ENCODE measurements at regions not wholly inside any gene's neighbourhood (a gene's known extent, or its start where the extent isn't known, plus 50 kb on each side); places are given as distances from the start of the nearest gene placed in this dataset.

DNA sequence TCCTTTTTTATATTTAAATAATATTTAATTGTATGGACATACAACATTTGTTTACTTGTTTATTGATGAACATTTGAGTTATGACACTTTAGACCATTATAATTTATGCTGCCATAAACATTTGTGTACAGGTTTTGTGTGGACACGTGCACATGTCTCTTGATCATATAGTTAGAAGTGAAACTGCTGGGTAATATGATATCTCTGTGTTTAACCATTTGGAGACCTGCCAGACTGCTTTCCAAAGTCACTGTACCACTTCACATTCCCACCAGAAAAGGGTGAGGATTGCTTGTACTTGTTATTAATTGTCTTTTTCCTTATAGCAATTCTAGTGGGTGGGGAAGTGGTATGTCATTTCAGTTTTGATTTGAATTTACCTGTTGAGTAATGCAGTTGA lies 145.6 kb upstream of the KLHL1 start:
- no peaks in the 10 kb centered on the region for H3K4me1 ChIP-seq (ENCODE audit: control insufficient read depth, insufficient read depth, low read length)
- no peaks in the 10 kb centered on the region for H3K36me3 ChIP-seq (ENCODE audit: control insufficient read depth in 2 of 2, insufficient read depth in 1 of 2, low read length in 2 of 2)
- ChIA-PET POLR2A (no interaction called here), CTCF (no interaction called here)
- no peak overlapping the region for H3K27ac ChIP-seq (ENCODE audit: extremely low read depth, low read depth, low read length)
- H3K9me3 ChIP-seq (ENCODE audit: control insufficient read depth, insufficient read depth, low read depth, low read length), result no peaks in the 10 kb centered on the region
- TF ChIP-seq GFI1B (tag by site-specific recombination; IDR thresholded peaks at IDR 0.05), result no peak
- TF ChIP-seq ZSCAN23 (tag by site-specific recombination; IDR thresholded peaks at IDR 0.05), result no peak
- TF ChIP-seq GLI2 (tag by site-specific recombination; IDR thresholded peaks at IDR 0.05; ENCODE audit: borderline replicate concordance, low read depth), result no peak
- no peak for TF ChIP-seq ZNF169 (tag by site-specific recombination; IDR thresholded peaks at IDR 0.05)
- TF ChIP-seq ZNF624 (tag by site-specific recombination; IDR thresholded peaks at IDR 0.05), result no peak
- TF ChIP-seq ZNF266 (tag by site-specific recombination; IDR thresholded peaks at IDR 0.05; ENCODE audit: low read depth), result no peak
- no peak for TF ChIP-seq ZNF19 (tag by site-specific recombination; IDR thresholded peaks at IDR 0.05; ENCODE audit: low read depth)
- no peak for TF ChIP-seq ZFP69B (tag by site-specific recombination; IDR thresholded peaks at IDR 0.05)
- no peak for TF ChIP-seq KLF9 (tag by site-specific recombination; IDR thresholded peaks at IDR 0.05; ENCODE audit: low read depth)
- TF ChIP-seq, protein P1, sequence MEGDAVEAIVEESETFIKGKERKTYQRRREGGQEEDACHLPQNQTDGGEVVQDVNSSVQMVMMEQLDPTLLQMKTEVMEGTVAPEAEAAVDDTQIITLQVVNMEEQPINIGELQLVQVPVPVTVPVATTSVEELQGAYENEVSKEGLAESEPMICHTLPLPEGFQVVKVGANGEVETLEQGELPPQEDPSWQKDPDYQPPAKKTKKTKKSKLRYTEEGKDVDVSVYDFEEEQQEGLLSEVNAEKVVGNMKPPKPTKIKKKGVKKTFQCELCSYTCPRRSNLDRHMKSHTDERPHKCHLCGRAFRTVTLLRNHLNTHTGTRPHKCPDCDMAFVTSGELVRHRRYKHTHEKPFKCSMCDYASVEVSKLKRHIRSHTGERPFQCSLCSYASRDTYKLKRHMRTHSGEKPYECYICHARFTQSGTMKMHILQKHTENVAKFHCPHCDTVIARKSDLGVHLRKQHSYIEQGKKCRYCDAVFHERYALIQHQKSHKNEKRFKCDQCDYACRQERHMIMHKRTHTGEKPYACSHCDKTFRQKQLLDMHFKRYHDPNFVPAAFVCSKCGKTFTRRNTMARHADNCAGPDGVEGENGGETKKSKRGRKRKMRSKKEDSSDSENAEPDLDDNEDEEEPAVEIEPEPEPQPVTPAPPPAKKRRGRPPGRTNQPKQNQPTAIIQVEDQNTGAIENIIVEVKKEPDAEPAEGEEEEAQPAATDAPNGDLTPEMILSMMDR (tag by site-specific recombination; IDR thresholded peaks at IDR 0.05), result no peak
- TF ChIP-seq ZNF24 (tag by site-specific recombination; IDR thresholded peaks at IDR 0.05), result no peak
- TF ChIP-seq, protein P2, sequence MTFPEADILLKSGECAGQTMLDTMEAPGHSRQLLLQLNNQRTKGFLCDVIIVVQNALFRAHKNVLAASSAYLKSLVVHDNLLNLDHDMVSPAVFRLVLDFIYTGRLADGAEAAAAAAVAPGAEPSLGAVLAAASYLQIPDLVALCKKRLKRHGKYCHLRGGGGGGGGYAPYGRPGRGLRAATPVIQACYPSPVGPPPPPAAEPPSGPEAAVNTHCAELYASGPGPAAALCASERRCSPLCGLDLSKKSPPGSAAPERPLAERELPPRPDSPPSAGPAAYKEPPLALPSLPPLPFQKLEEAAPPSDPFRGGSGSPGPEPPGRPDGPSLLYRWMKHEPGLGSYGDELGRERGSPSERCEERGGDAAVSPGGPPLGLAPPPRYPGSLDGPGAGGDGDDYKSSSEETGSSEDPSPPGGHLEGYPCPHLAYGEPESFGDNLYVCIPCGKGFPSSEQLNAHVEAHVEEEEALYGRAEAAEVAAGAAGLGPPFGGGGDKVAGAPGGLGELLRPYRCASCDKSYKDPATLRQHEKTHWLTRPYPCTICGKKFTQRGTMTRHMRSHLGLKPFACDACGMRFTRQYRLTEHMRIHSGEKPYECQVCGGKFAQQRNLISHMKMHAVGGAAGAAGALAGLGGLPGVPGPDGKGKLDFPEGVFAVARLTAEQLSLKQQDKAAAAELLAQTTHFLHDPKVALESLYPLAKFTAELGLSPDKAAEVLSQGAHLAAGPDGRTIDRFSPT (tag by site-specific recombination; IDR thresholded peaks at IDR 0.05), result no peak
- TF ChIP-seq, protein P3, sequence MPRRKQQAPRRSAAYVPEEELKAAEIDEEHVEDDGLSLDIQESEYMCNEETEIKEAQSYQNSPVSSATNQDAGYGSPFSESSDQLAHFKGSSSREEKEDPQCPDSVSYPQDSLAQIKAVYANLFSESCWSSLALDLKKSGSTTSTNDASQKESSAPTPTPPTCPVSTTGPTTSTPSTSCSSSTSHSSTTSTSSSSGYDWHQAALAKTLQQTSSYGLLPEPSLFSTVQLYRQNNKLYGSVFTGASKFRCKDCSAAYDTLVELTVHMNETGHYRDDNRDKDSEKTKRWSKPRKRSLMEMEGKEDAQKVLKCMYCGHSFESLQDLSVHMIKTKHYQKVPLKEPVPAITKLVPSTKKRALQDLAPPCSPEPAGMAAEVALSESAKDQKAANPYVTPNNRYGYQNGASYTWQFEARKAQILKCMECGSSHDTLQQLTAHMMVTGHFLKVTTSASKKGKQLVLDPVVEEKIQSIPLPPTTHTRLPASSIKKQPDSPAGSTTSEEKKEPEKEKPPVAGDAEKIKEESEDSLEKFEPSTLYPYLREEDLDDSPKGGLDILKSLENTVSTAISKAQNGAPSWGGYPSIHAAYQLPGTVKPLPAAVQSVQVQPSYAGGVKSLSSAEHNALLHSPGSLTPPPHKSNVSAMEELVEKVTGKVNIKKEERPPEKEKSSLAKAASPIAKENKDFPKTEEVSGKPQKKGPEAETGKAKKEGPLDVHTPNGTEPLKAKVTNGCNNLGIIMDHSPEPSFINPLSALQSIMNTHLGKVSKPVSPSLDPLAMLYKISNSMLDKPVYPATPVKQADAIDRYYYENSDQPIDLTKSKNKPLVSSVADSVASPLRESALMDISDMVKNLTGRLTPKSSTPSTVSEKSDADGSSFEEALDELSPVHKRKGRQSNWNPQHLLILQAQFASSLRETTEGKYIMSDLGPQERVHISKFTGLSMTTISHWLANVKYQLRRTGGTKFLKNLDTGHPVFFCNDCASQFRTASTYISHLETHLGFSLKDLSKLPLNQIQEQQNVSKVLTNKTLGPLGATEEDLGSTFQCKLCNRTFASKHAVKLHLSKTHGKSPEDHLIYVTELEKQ (tag by site-specific recombination; IDR thresholded peaks at IDR 0.05; ENCODE audit: borderline replicate concordance), result no peak
- TF ChIP-seq ZFP41 (tag by site-specific recombination; IDR thresholded peaks at IDR 0.05; ENCODE audit: borderline replicate concordance), result no peak
- no peak for TF ChIP-seq ZNF324 (tag by site-specific recombination; IDR thresholded peaks at IDR 0.05)
- TF ChIP-seq SP3 (tag by site-specific recombination; IDR thresholded peaks at IDR 0.05), result no peak
- TF ChIP-seq ZBTB21 (tag by site-specific recombination; IDR thresholded peaks at IDR 0.05), result no peak
- no peak for TF ChIP-seq ZNF394 (tag by site-specific recombination; IDR thresholded peaks at IDR 0.05; ENCODE audit: borderline replicate concordance)
- H3K4me3 ChIP-seq (ENCODE audit: low read depth, low read length), result no peak overlapping the region

DNA sequence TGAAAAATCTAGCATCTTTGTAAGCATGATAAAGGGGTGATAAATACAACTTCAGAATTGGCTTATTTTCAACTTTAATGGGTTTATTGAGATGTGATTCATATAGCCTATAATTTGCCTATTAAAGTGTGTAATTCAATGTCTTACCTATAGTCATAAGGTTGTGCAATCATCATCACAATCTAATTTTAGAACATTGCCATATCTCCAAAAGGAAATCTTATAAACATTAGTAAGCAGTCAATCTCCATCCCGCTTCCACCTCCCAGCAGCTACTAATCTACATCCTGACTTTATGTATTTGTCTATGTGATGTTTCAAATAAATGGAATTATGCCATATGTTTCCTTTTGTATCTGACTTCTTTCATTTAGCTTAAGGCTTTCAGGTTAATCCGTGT lies 145.2 kb upstream of the KLHL1 start:
- Histone ChIP-seq H3K4me3 (ENCODE audit: low read depth, low read length) (no peak overlapping the region), H3K27ac (ENCODE audit: extremely low read depth, low read depth, low read length) (no peak overlapping the region), H3K9me3 (ENCODE audit: control insufficient read depth, insufficient read depth, low read depth, low read length) (no peaks in the 10 kb centered on the region), H3K36me3 (ENCODE audit: control insufficient read depth in 2 of 2, insufficient read depth in 1 of 2, low read length in 2 of 2) (no peaks in the 10 kb centered on the region), H3K4me1 (ENCODE audit: control insufficient read depth, insufficient read depth, low read length) (no peaks in the 10 kb centered on the region)
- ChIA-PET CTCF (no interaction called here), POLR2A (no interaction called here)
- TF ChIP-seq SALL2 (tag by site-specific recombination; IDR thresholded peaks at IDR 0.05; ENCODE audit: borderline replicate concordance) (no peak), ZNF169 (tag by site-specific recombination; IDR thresholded peaks at IDR 0.05) (no peak), ZNF16 (tag by site-specific recombination; IDR thresholded peaks at IDR 0.05; ENCODE audit: low read depth) (no peak), ZNF341 (tag by site-specific recombination; IDR thresholded peaks at IDR 0.05; ENCODE audit: low read depth) (no peak), ZNF24 (tag by site-specific recombination; IDR thresholded peaks at IDR 0.05) (no peak), ZNF48 (tag by site-specific recombination; IDR thresholded peaks at IDR 0.05) (no peak), ZNF777 (tag by site-specific recombination; IDR thresholded peaks at IDR 0.05; ENCODE audit: borderline replicate concordance) (no peak), KLF9 (tag by site-specific recombination; IDR thresholded peaks at IDR 0.05; ENCODE audit: low read depth) (no peak), ZNF175 (tag by site-specific recombination; IDR thresholded peaks at IDR 0.05) (no peak), YY1 (tag by site-specific recombination; IDR thresholded peaks at IDR 0.05) (no peak), GFI1B (tag by site-specific recombination; IDR thresholded peaks at IDR 0.05) (no peak)
- TF ChIP-seq, protein P4, sequence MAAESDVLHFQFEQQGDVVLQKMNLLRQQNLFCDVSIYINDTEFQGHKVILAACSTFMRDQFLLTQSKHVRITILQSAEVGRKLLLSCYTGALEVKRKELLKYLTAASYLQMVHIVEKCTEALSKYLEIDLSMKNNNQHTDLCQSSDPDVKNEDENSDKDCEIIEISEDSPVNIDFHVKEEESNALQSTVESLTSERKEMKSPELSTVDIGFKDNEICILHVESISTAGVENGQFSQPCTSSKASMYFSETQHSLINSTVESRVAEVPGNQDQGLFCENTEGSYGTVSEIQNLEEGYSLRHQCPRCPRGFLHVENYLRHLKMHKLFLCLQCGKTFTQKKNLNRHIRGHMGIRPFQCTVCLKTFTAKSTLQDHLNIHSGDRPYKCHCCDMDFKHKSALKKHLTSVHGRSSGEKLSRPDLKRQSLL (tag by site-specific recombination; IDR thresholded peaks at IDR 0.05), result no peak

All from HEK293 (cell line).